K562 (cell line): ENCODE measurements at regions not wholly inside any gene's neighbourhood (a gene's known extent, or its start where the extent isn't known, plus 50 kb on each side); places are given as distances from the start of the nearest gene placed in this dataset.

Source experiments
- ATAC-seq: fragments of 200-7000 bp; cut with Tn5 transposase; 3 replicates; pipeline ENCODE4 v1.9.1; 2020; ENCODE audit warnings: moderate library complexity
- BruUV-seq: library from RNA; stranded (reverse); fragments of 400-500 nt; replicated peaks from 2 replicates; lab custom pipeline; 2021; lab: Mats Ljungman, UMichigan
- CTCF ChIA-PET: fragments of 300-600 bp; formaldehyde crosslinking; extraction: SDS; loops from one replicate; lab custom pipeline; 2021; ENCODE audit warnings: low intra/inter-chr PET ratio; lab: Yijun Ruan, JAX
- POLR2A ChIA-PET: fragments of 300-600, 350-650 bp; sonication (Branson Sonifier 250); formaldehyde crosslinking; extraction: SDS; loops from one replicate; lab custom pipeline; 2021; ENCODE audit warnings: antibody characterized with exemption, inconsistent platforms; lab: Yijun Ruan, JAX
- DNase-seq, 4 experiments: peaks; one replicate each; pipeline versions ENCODE4 v3.0.0 to v3.0.0-alpha.2; 2011 to 2018; ENCODE audit warnings: low spot score in 3 of 4, mixed read lengths in 3 of 4; ENCODE audit errors: extremely low read depth in 1 of 4
- FAIRE-seq: peaks from 2 replicates; lab custom pipeline; 2011; peaks lifted over from hg19 to GRCh38; lab: Jason Lieb, UNC
- H2AFZ ChIP-seq: 2 replicates; pipeline ENCODE4 v1.6.0; 2011; ENCODE audit warnings: low read depth, low read length, control low read depth, inconsistent platforms
- H3K27ac ChIP-seq: fragments of 200-600 bp; 3 replicates; pipeline ENCODE4 v1.8.0; 2011; ENCODE audit warnings: low read depth, mild to moderate bottlenecking, control low read depth, inconsistent platforms, low read length, moderate library complexity, mixed read lengths; ENCODE audit errors: extremely low read depth
- H3K27me3 ChIP-seq, 2 experiments: fragments of 300-600 bp in 1 of 2; 2 replicates in 1 of 2; 3 replicates in 1 of 2; pipeline versions ENCODE4 v1.6.0 to v1.8.0; 2011; ENCODE audit warnings: inconsistent platforms in 2 of 2, low read length in 2 of 2, mild to moderate bottlenecking in 1 of 2, mixed read lengths in 1 of 2, moderate library complexity in 1 of 2; ENCODE audit not compliant: control insufficient read depth in 2 of 2, insufficient read depth in 2 of 2
- H3K36me3 ChIP-seq: fragments of 300-600 bp; 3 replicates; pipeline ENCODE4 v1.8.0; 2011; ENCODE audit warnings: mild to moderate bottlenecking, low read length, inconsistent platforms; ENCODE audit not compliant: control insufficient read depth, insufficient read depth
- H3K4me1 ChIP-seq, 2 experiments: fragments of 200-600 bp in 1 of 2; replicated peaks in 1 of 2; 2 replicates in 1 of 2; 3 replicates in 1 of 2; pipeline versions ENCODE4 v1.5.1 to v1.8.0; 2011; ENCODE audit warnings: inconsistent platforms in 2 of 2, low read length in 2 of 2, mild to moderate bottlenecking in 1 of 2, mixed read lengths in 1 of 2, moderate library complexity in 1 of 2; ENCODE audit not compliant: control insufficient read depth in 2 of 2, insufficient read depth in 2 of 2
- H3K4me2 ChIP-seq: 2 replicates; pipeline ENCODE4 v1.6.1; 2011; ENCODE audit warnings: low read length, control low read depth, inconsistent platforms, mixed read lengths; ENCODE audit not compliant: insufficient read depth
- H3K4me3 ChIP-seq: fragments of 200-600 bp; sonication (generic), shearing (Covaris generic); 2 replicates; pipeline ENCODE4 v1.5.1; 2016; ENCODE audit warnings: control low read depth, inconsistent platforms
- H3K79me2 ChIP-seq: fragments of 200-600 bp; 3 replicates; pipeline ENCODE4 v1.8.0; 2011; ENCODE audit warnings: low read length, inconsistent platforms; ENCODE audit not compliant: control insufficient read depth, insufficient read depth
- H3K9ac ChIP-seq, 2 experiments: 2 replicates each; pipeline versions ENCODE4 v1.6.0 to v1.6.1; 2011; ENCODE audit warnings: low read depth in 2 of 2, low read length in 2 of 2, control low read depth in 1 of 2, inconsistent platforms in 1 of 2, mild to moderate bottlenecking in 1 of 2, mixed read lengths in 1 of 2; ENCODE audit not compliant: insufficient read depth in 1 of 2
- H3K9me1 ChIP-seq: one replicate; pipeline ENCODE4 v1.6.0; 2011; ENCODE audit warnings: inconsistent platforms, mild to moderate bottlenecking, low read length, moderate library complexity; ENCODE audit not compliant: control insufficient read depth, insufficient read depth
- H3K9me3 ChIP-seq: replicated peaks from 2 replicates; pipeline ENCODE4 v1.5.1; 2011; ENCODE audit warnings: low read depth, low read length, inconsistent platforms; ENCODE audit not compliant: control insufficient read depth, insufficient read depth
- H4K20me1 ChIP-seq: replicated peaks from 2 replicates; pipeline ENCODE4 v1.6.1; 2011; ENCODE audit warnings: low read length, inconsistent platforms, mixed read lengths; ENCODE audit not compliant: control insufficient read depth, insufficient read depth
- CBFA2T2 ChIP-seq: fragments of 450-650 bp; conservative IDR thresholded peaks from 2 replicates; pipeline ENCODE4 v1.6.1; 2017; ENCODE audit warnings: mild to moderate bottlenecking
- CBFA2T3 ChIP-seq: fragments of 450-650 bp; IDR thresholded peaks from 2 replicates; pipeline ENCODE4 v1.6.1; 2017
- EP300 ChIP-seq: IDR thresholded peaks from 2 replicates; pipeline ENCODE4 v1.6.1; 2012; ENCODE audit warnings: low read length, improper control_type of control experiment
- ETV5 ChIP-seq: sonication (generic); formaldehyde crosslinking; IDR thresholded peaks from 2 replicates; pipeline ENCODE4 v1.4.0; 2020; ENCODE audit warnings: low read depth, mild to moderate bottlenecking, missing genetic modification reagents
- IRF2 ChIP-seq: sonication (generic); formaldehyde crosslinking; IDR thresholded peaks from 2 replicates; pipeline ENCODE4 v1.8.1; 2022; ENCODE audit warnings: mild to moderate bottlenecking, missing genetic modification reagents
- LEF1 ChIP-seq: fragments of 450-650 bp; IDR thresholded peaks from 2 replicates; pipeline ENCODE4 v1.6.1; 2016; ENCODE audit warnings: mild to moderate bottlenecking
- PML ChIP-seq: IDR thresholded peaks from 2 replicates; pipeline ENCODE4 v1.6.1; 2012; ENCODE audit warnings: low read length, inconsistent platforms
- RCOR1 ChIP-seq, 2 experiments: IDR thresholded peaks; 2 replicates each; pipeline ENCODE4 v1.6.1; 2012; ENCODE audit warnings: low read depth in 2 of 2, low read length in 2 of 2, borderline replicate concordance in 1 of 2, improper control_type of control experiment in 1 of 2
- SMARCA4 ChIP-seq: fragments of 450-650 bp; IDR thresholded peaks from 2 replicates; pipeline ENCODE4 v1.6.1; 2016
- STAT5A ChIP-seq: IDR thresholded peaks from 2 replicates; pipeline ENCODE4 v1.6.1; 2012; ENCODE audit warnings: low read length, inconsistent platforms, borderline replicate concordance
- TAL1 ChIP-seq: fragments of 450-650 bp; IDR thresholded peaks from 2 replicates; pipeline ENCODE4 v1.6.1; 2016; ENCODE audit warnings: mild to moderate bottlenecking
- TCF15 ChIP-seq: fragments of 250-450 bp; sonication (Bioruptor Pico); IDR thresholded peaks from 2 replicates; pipeline ENCODE4 v1.8.0; 2022; ENCODE audit warnings: moderate library complexity, mild to moderate bottlenecking, inconsistent platforms
- TGIF2 ChIP-seq: sonication (generic); formaldehyde crosslinking; IDR thresholded peaks from 2 replicates; pipeline ENCODE4 v1.8.1; 2022; ENCODE audit warnings: mild to moderate bottlenecking, missing genetic modification reagents, moderate library complexity
- VEZF1 ChIP-seq: fragments of 200-800 bp; sonication (Bioruptor generic); IDR thresholded peaks from 2 replicates; pipeline ENCODE4 v1.6.1; 2017; ENCODE audit warnings: missing genetic modification characterization, missing compliant biosample characterization
- ZNF143 ChIP-seq: sonication (generic); formaldehyde crosslinking; IDR thresholded peaks from 2 replicates; pipeline ENCODE4 v1.9.0; 2022; ENCODE audit warnings: mild to moderate bottlenecking, missing genetic modification reagents
- ZNF175 ChIP-seq: fragments of 200-800 bp; sonication (Bioruptor generic); IDR thresholded peaks from 2 replicates; pipeline ENCODE4 v1.6.1; 2016; ENCODE audit warnings: low read depth, mild to moderate bottlenecking, missing genetic modification characterization, missing compliant biosample characterization
- ZNF592 ChIP-seq: fragments of 450-650 bp; IDR thresholded peaks from 2 replicates; pipeline ENCODE4 v1.6.1; 2017; ENCODE audit warnings: antibody characterized with exemption, mild to moderate bottlenecking
- ZNF668 ChIP-seq: fragments of 250-450 bp; sonication (Bioruptor Pico); IDR thresholded peaks from 2 replicates; pipeline ENCODE4 v1.8.0; 2022; ENCODE audit warnings: mild to moderate bottlenecking, inconsistent platforms
- ZNF766 ChIP-seq: fragments of 200-800 bp; sonication (Bioruptor generic); conservative IDR thresholded peaks from 2 replicates; pipeline ENCODE4 v1.6.1; 2016; ENCODE audit warnings: missing genetic modification characterization, missing compliant biosample characterization
- WGBS: fragments of 100-300 bp; shearing (Covaris generic); methylation state at CpG from one replicate; pipeline ENCODE4 v1.1.6; 2016; ENCODE audit warnings: low coverage, mixed read lengths; ENCODE audit not compliant: insufficient coverage; ENCODE audit errors: missing lambda C conversion rate; 5-methylcytosine and 5-hydroxymethylcytosine counted together
- in situ Hi-C: fragments of 300-500 bp; cut with MboI; formaldehyde crosslinking; loops from 4 replicates; pipeline ENCODE4 v1.15.0; 2018; ENCODE audit warnings: inconsistent platforms, mixed read lengths
- intact Hi-C: fragments of 100-400 bp; cut with micrococcal nuclease; formaldehyde crosslinking; loops from 2 replicates; pipeline ENCODE4 v1.14.2; 2022

- H3K4me3 ChIP-seq = no peak overlapping the region
- WGBS = 9% methylated on average over 5 of the region's 5 CpGs
- H3K27me3 ChIP-seq = no peaks in the 10 kb centered on the region
- H3K27ac ChIP-seq = peak overlapping the region; percentile 59
- DNase-seq = peak in 2 of 4 experiments; percentile 28 to 59
- no TSS peak for BruUV-seq
- peak; percentile 83 for FAIRE-seq
- peak overlapping the region; percentile 88 for H2AFZ ChIP-seq
- ChIA-PET POLR2A (no interaction called here), CTCF (no interaction called here)
- H3K9me1 ChIP-seq = no peaks in the 10 kb centered on the region
- intact Hi-C loops = no loop called here
- ATAC-seq = peak; percentile 95
- H3K4me1 ChIP-seq = peaks cover 0 to 6% of the 10 kb centered on the region in 2 experiments; a peak in 2 of 5 replicates
- H3K9me3 ChIP-seq = no peaks in the 10 kb centered on the region; the same call in 1 of the 2 replicates
- H3K79me2 ChIP-seq = no peaks in the 10 kb centered on the region
- no peaks in the 10 kb centered on the region for H3K36me3 ChIP-seq
- H4K20me1 ChIP-seq = no peaks in the 10 kb centered on the region
- in situ Hi-C loops = no loop called here
- peak overlapping the region; percentile 49 for H3K4me2 ChIP-seq
- H3K9ac ChIP-seq = no peak overlapping the region; a peak in 1 of 4 replicates
- TF ChIP-seq TAL1 (peak; percentile 72), ZNF592 (peak; percentile 21; the same call in 1 of the 2 replicates), ZNF175 (no peak), ETV5 (CRISPR knock-in tag) (peak; percentile 21; the same call in 1 of the 2 replicates), ZNF143 (CRISPR knock-in tag) (no peak), SMARCA4 (peak; percentile 60; the same call in 1 of the 2 replicates), TCF15 (CRISPR knock-in tag) (no peak), CBFA2T2 (peak; percentile 72), TGIF2 (no peak), IRF2 (CRISPR knock-in tag) (no peak), LEF1 (0 out of 2 replicates have a peak, but pooled peaks have one; percentile 45), VEZF1 (no peak), ZNF766 (CRISPR knock-in tag) (no peak), EP300 (peak; percentile 72; the same call in 1 of the 2 replicates), CBFA2T3 (peak; percentile 85), PML (peak; percentile 54; the same call in 1 of the 2 replicates), ZNF668 (CRISPR knock-in tag) (no peak), RCOR1 (IDR thresholded peaks at IDR 0.05; ENCODE audit: borderline replicate concordance in 1 of 2, low read depth in 2 of 2, low read length in 2 of 2) (peak in 1 of 2 experiments; percentile 57; a peak in 1 of 4 replicates), STAT5A (peak; percentile 36; the same call in 1 of the 2 replicates)
These were observed 1920.0 kb upstream of the RAG2 start for GRCh38 chr11:38517991-38518390.
